ELR (cell line): ENCODE measurements at regions not wholly inside any gene's neighbourhood (a gene's known extent, or its start where the extent isn't known, plus 50 kb on each side); places are given as distances from the start of the nearest gene placed in this dataset.
A peak's percentile ranks its signal among the peaks of the same experiment; 100 is the strongest.

ENCODE experiments used
- DNase-seq: peaks from one replicate; pipeline ENCODE4 v3.0.0-alpha.2; 2015; ENCODE audit warnings: low read depth

GRCh38 chr2:37544591-37545031, 126.8 kb downstream of the CDC42EP3 start:
- DNase-seq: no peak

DNA sequence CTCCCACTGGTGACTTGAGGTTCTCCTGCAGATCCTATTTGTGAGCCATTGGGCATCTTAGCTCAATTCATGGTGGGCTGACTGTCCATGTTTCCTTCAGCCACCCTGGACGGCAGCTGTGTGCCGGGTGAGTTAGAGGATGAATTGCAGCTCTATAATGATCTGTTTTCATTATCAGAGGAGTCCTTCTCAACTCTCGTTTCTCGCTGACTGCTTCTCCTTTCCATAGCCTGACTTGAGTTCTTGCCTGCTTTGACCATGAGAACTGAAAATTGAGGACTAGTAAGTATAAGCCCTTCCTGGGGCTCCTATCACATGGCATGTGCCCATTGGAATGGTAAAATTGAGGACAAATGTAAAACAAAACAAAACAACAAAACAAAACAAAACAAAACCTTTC, 121.8 kb downstream of the CDC42EP3 start:
- DNase-seq: no peak

DNA sequence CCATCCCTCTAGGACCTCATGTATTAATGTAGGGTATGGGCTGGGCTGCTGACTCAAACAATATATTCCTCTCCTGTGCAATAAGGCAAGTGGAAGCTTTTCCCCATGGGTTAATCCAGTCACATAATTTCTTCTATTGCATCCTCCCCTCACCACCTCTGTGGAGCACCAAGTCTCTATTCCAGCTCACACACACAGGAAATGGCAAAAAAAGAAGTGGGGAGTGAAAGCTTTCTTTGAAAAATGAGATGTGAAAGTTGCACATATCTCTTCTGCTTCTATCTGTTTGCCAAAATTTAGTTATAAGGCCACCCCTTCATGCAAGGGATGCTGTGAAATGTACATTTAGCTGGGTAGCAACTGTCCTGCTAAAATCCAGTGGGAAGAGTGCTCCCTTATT, 121.3 kb downstream of the CDC42EP3 start:
- no peak for DNase-seq

GRCh38 chr2:37551783-37552182, 119.7 kb downstream of the CDC42EP3 start:
- DNase-seq: no peak

DNA sequence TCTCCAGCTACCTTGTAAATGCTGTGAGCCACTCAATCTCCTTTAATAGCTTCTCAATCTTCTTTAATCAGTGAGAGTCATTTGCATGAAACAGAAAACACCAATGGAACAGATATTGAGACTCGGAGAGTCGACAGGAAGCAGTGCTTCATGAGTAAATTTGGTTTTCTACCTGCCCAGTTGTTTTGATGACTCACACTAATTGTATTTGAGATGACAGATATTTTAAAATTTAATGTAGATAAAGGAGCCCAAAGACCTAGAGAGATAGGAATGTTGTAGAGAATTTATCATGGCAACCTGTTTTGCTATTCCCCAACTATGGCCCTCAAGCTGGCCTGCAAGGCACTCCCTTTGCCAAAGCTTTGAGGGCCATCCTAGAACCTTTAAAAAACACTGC, 119.1 kb downstream of the CDC42EP3 start:
- no peak for DNase-seq

DNA sequence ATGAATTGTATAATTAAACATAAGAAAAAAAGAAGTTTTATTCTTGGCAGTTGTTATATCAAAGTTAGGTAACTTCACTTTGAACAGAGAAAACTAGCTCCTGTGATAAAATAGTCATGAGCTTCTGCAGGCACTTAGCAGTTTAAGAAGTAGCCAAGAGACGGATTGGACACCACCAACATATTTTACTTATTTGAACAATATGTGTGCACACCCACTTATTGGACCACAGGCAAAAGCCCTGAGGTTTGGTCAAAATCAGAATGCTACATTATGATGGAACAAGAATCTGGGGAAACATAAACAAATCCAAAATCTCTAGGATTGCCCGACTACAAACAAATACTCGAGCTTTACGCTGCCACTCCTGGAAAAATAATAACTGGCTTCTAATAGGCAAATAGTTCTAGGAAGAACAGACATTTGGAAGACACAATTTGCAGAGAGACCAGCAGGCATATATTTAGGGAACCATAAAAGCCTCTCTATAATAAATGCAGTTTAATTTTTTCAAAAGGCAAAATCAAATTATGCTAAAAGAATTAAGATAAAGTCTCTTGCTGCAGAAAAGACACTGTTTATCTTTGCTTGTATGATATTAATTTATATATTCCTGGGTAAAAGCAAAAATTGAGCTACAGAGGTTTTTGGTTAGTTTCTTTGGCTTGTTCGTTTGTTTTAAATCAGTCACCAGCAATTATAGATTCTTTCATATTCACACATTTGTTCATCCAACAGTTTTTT, 117.9 kb downstream of the CDC42EP3 start:
- DNase-seq: no peak

GRCh38 chr2:37554155-37554510, 117.3 kb downstream of the CDC42EP3 start:
- no peak for DNase-seq

DNA sequence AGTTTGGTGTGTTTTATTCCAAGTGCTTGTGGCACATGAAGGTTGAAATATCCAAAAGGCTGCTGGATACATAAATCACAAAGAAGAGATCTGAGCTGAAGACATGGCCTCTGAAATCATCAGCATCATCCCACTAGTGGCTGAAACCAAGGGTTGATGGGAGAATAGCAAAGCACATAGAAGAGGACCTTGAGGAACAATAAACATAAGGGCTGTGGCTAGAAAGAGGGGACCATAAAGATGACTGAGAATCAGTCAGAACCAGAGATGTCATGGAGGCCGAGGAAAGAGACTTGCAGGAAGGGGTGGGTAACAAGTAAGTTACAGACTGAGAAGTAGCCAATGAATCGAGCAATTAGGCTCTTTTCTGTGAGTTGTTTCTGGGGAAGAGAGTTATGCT, 116.8 kb downstream of the CDC42EP3 start:
- no peak for DNase-seq

GRCh38 chr2:37555457-37555856, 116.0 kb downstream of the CDC42EP3 start:
- no peak for DNase-seq

DNA sequence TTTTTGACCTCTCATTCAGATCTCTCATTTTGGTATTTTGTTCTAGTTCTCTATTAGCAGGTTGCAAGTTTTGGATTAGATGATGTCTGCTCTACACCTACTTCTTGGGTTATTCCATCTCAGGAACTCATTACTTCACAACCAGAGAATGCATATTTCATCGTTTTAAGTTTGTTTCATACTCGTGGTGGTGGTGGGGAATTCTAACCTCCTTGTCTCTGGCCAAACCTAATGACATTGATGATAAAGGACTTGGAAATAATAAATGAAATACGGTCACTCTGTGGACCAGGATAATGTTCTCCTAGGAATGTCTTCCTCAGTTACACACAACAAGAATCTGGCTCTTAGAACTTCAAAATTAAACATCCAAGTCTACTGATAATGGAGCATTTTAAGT, 115.2 kb downstream of the CDC42EP3 start:
- no peak for DNase-seq

DNA sequence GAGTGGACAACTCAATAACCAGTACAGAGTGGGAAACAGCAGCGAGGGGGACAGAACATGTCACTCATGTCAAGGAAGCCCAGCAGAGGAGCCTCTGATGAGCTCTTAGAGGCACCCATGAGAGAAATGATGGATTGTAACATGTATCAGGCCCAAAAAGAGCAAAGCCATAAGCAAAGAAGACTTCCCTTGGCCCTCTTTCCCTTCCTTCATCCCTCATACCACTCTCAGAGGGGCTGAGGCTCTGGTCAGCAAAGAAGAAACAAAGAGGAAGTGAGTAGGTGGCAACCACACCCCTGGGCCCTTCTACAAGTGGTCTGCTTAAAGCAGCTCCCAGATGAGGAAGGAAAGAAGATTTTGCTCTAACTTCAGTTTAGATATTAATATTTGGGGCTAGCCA, 112.8 kb downstream of the CDC42EP3 start:
- DNase-seq: no peak

DNA sequence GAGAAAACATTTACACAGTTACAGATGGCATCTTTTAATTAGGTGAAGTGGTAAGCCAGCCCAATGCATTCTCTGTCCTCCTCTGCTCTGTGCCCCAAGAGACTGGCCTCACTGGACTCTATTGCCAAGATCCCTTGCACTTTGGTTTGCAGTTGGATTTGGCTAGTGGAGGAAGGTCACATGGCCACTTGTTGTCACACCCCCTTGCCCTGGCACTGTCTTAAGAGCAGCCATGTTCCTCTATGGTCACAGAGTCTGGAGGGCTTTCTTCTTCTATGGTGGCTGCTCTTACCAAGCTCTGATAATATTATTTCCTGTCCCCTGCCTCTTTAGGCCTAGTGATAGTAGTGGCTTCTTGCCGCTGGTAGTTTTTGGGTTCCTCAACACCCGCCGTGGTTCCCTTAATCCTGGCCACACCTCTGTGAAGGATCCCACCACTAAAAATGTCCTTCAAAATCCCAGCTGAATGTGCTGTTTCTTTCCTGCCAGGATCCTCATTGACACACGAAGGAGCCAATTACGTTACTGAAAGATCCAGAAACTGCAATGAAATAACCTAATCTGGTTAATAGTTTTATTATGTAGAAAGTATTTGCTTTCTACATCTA, 111.1 kb downstream of the CDC42EP3 start:
- DNase-seq: no peak

GRCh38 chr2:37560863-37561614, 110.4 kb downstream of the CDC42EP3 start:
- no peak for DNase-seq

- peak; percentile 97 for DNase-seq
Observed at GRCh38 chr2:37561615-37562569, 109.5 kb downstream of the CDC42EP3 start.

DNA sequence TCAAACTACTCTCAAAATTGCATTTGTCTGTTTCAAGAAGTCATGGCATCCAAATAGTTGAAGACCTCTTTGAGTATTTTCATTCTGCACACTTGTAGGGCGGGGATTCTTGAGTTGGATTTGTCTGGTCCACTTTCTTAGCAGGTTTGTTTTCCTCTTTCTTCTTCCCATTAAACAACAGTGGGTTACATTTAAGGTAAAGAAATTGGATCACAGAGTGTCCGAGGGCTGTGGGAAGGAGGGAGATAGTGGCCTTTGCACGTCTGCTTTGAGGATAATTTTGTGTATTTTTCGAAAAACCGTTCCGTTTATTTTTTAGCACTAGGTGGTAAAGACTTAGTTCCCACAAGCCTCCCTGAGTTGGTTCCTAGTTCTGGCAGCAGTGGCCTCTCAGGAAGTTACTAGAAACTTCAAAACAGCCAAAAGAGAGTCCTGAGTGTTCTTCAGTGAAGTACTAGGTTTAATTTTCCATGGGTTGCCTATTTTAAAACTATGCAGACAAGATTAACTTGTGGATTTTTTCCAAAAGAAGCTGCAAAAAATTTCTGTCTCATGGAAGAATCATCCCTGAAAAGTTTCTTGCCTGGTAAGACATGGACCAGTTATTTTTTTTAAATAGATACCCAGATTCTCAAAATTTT, 107.9 kb downstream of the CDC42EP3 start:
- no peak for DNase-seq

- no peak for DNase-seq
Observed at GRCh38 chr2:37564356-37564755, 107.1 kb downstream of the CDC42EP3 start.

GRCh38 chr2:37566517-37566981, 104.9 kb downstream of the CDC42EP3 start:
- DNase-seq: peak; percentile 69

DNA sequence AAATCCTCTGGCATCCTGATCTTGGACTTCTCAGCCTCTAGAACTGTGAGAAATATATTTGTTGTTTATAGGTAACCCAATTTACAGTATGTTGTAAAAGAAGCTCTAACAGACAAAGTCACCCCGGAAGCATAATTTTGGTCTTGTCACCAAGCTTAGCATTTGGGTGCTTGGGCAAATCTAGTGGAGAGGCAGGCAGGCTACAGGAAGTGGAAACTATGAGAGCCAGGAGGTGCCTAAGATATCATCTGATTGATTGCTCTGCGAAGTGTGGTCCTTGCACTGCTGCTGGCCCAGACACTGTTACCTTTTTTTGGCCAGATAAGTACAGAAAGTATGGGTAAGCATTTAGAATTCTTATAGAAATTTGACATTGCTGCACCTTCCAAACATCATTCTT, 102.9 kb downstream of the CDC42EP3 start:
- no peak for DNase-seq

DNA sequence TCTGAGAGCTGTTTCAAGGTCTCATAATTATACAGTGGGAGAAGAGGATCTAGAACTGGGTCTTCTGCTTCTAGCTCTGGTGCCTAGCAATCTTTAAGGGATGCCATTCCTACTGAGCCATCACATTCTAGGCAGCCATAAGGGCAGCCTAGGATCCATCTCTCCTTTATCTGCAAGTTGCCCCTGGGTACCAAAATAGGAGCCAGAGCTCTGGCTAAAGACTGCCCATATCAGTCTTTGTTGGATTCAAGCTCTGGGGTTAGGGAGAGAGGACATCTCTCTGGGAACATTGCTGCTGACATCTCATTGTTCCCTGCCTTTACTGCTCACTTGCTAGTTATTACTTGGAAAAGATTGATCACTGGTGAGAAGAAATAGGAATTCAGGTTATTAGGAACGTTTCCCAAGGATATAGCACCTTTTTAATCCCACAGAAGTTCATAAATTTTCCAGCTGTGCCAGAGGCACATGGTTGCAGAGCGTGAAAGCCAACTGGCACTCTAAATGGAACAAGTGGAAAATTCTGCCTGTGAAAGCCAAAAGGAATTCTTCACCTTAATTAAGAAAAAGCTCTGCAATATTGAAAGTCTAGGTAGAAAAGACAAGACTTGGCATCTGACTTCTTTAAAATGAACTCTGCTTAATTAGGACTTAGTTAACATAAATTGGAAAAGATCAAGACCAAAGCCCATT, 102.2 kb downstream of the CDC42EP3 start:
- no peak for DNase-seq

GRCh38 chr2:37569986-37570679, 101.3 kb downstream of the CDC42EP3 start:
- DNase-seq: peak; percentile 39
